ENCODE measurements at regions not wholly inside any gene's neighbourhood (a gene's known extent, or its start where the extent isn't known, plus 50 kb on each side); places are given as distances from the start of the nearest gene placed in this dataset.

DNA sequence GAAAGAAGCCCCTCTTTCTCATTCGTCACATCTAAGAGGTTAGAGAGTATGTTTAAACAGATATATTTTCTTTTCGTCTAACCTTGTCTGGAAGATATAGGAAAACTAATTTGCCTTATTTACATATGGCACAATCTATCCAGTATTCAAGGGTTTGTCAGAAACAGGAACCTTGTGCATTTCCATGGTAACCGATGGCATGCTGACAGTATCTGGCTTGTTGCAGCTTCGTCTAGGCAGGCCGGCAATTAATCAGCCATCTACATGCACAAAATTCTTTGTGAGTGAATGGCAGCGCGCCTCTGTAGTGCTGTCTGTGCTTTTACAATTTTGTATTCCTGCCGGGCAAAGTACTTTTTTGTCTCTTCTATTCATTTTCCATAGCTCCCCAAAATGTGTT is 294.0 kb upstream of the SOX2 start:
- Histone ChIP-seq H2AFZ (ENCODE audit: low read depth, low read length) (no peak overlapping the region), H3K4me2 (ENCODE audit: insufficient read depth, low read length) (no peak overlapping the region), H3K9me3 (ENCODE audit: insufficient read depth, low read length, severe bottlenecking) (no peaks in the 10 kb centered on the region), H3K4me3 (ENCODE audit: low read depth in 1 of 2, low read length in 2 of 2) (no peak overlapping the region), H3K9ac (ENCODE audit: low read depth, low read length) (no peak overlapping the region), H3K4me1 (ENCODE audit: insufficient read depth, low read length) (no peaks in the 10 kb centered on the region), H3K79me2 (ENCODE audit: insufficient read depth, low read length) (no peaks in the 10 kb centered on the region), H3K27me3 (ENCODE audit: insufficient read depth, low read length, poor library complexity) (no peaks in the 10 kb centered on the region), H3K27ac (ENCODE audit: low read length) (no peak overlapping the region), H3K36me3 (ENCODE audit: insufficient read depth, low read length) (no peaks in the 10 kb centered on the region), H4K20me1 (ENCODE audit: insufficient read depth, low read length) (no peaks in the 10 kb centered on the region)
- DNase-seq (no peak), ATAC-seq (ENCODE audit: insufficient read depth, low read depth) (no peak)
- no peak for TF ChIP-seq EZH2 (IDR thresholded peaks at IDR 0.05; ENCODE audit: borderline replicate concordance, low read depth, low read length, severe bottlenecking)
- TF ChIP-seq, protein P1, sequence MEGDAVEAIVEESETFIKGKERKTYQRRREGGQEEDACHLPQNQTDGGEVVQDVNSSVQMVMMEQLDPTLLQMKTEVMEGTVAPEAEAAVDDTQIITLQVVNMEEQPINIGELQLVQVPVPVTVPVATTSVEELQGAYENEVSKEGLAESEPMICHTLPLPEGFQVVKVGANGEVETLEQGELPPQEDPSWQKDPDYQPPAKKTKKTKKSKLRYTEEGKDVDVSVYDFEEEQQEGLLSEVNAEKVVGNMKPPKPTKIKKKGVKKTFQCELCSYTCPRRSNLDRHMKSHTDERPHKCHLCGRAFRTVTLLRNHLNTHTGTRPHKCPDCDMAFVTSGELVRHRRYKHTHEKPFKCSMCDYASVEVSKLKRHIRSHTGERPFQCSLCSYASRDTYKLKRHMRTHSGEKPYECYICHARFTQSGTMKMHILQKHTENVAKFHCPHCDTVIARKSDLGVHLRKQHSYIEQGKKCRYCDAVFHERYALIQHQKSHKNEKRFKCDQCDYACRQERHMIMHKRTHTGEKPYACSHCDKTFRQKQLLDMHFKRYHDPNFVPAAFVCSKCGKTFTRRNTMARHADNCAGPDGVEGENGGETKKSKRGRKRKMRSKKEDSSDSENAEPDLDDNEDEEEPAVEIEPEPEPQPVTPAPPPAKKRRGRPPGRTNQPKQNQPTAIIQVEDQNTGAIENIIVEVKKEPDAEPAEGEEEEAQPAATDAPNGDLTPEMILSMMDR (IDR thresholded peaks at IDR 0.05; ENCODE audit: borderline replicate concordance, extremely low read depth, low read length, poor library complexity, severe bottlenecking) = no peak

DNA sequence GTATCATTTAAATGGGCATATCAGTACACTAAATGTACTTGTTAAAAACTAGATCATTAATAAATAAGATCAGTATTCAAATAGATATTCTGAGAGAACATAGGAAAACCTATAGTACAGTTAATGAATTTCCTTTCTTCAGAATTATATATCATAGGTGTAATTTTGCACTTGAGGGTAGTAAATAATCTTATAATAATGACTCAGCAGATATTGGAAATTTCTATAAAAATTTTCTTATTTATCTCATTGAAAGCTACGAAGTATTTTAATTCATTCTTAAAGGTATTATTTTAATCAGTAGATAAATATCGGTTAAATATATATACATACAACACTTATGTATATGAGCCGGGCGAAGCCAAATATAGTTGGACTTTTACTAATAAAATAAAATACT is 300.9 kb upstream of the SOX2 start:
- no peaks in the 10 kb centered on the region for H4K20me1 ChIP-seq (ENCODE audit: insufficient read depth, low read length)
- no peaks in the 10 kb centered on the region for H3K27me3 ChIP-seq (ENCODE audit: insufficient read depth, low read length, poor library complexity)
- ATAC-seq (ENCODE audit: insufficient read depth, low read depth) (no peak), DNase-seq (no peak)
- no peak overlapping the region for H2AFZ ChIP-seq (ENCODE audit: low read depth, low read length)
- H3K4me1 ChIP-seq (ENCODE audit: insufficient read depth, low read length) = no peaks in the 10 kb centered on the region
- H3K4me3 ChIP-seq (ENCODE audit: low read depth in 1 of 2, low read length in 2 of 2) = no peak overlapping the region
- no peaks in the 10 kb centered on the region for H3K9me3 ChIP-seq (ENCODE audit: insufficient read depth, low read length, severe bottlenecking)
- H3K79me2 ChIP-seq (ENCODE audit: insufficient read depth, low read length) = no peaks in the 10 kb centered on the region
- H3K4me2 ChIP-seq (ENCODE audit: insufficient read depth, low read length) = no peak overlapping the region
- no peak overlapping the region for H3K9ac ChIP-seq (ENCODE audit: low read depth, low read length)
- no peak for TF ChIP-seq EZH2 (IDR thresholded peaks at IDR 0.05; ENCODE audit: borderline replicate concordance, low read depth, low read length, severe bottlenecking)
- TF ChIP-seq, protein P1 (IDR thresholded peaks at IDR 0.05; ENCODE audit: borderline replicate concordance, extremely low read depth, low read length, poor library complexity, severe bottlenecking) = no peak
- H3K36me3 ChIP-seq (ENCODE audit: insufficient read depth, low read length) = no peaks in the 10 kb centered on the region
- no peak overlapping the region for H3K27ac ChIP-seq (ENCODE audit: low read length)

DNA sequence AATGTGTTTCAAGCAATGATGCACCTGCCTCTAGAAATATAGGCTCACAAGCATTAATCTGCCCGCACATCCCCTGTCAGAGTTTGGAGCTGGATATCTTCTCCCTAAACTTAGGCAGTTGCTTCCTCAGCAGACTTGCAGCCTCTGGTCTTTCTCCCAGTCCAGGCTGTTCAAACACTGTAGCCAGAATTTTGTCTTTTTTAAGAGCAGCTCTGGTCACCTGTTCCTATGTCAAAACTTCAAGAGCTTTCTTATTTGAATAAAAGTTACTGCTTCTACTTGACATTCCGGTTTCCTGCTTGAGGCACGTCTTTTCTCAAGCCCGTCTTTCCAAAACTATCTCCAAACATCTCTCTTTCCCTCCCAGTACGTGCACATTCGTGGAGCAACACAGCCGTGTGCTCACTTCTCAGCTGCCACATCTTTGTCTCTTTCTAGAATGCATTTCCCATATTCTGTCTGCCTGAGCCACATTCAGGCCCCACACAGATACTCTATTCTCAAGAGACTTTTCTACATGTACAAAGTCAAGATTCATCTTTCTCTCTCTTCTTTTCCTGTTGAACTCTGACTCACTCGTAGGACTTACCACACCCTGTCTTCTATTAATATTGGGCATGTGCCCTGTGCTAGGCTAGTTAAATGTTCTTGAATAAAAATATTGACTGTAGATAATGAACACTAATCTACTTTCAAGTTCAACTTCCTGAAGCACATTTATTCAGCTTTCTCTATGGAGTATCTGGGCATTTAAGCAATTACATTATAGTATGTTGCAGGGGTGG is 307.7 kb upstream of the SOX2 start:
- no peaks in the 10 kb centered on the region for H3K4me1 ChIP-seq (ENCODE audit: insufficient read depth, low read length)
- H3K36me3 ChIP-seq (ENCODE audit: insufficient read depth, low read length) = no peaks in the 10 kb centered on the region
- H4K20me1 ChIP-seq (ENCODE audit: insufficient read depth, low read length) = no peaks in the 10 kb centered on the region
- no peak overlapping the region for H3K4me2 ChIP-seq (ENCODE audit: insufficient read depth, low read length)
- no peaks in the 10 kb centered on the region for H3K79me2 ChIP-seq (ENCODE audit: insufficient read depth, low read length)
- H3K9ac ChIP-seq (ENCODE audit: low read depth, low read length) = no peak overlapping the region
- no peak overlapping the region for H2AFZ ChIP-seq (ENCODE audit: low read depth, low read length)
- no peaks in the 10 kb centered on the region for H3K27me3 ChIP-seq (ENCODE audit: insufficient read depth, low read length, poor library complexity)
- ATAC-seq (ENCODE audit: insufficient read depth, low read depth) (no peak), DNase-seq (no peak)
- no peak overlapping the region for H3K27ac ChIP-seq (ENCODE audit: low read length)
- H3K9me3 ChIP-seq (ENCODE audit: insufficient read depth, low read length, severe bottlenecking) = no peaks in the 10 kb centered on the region
- TF ChIP-seq, protein P1 (IDR thresholded peaks at IDR 0.05; ENCODE audit: borderline replicate concordance, extremely low read depth, low read length, poor library complexity, severe bottlenecking) = no peak
- no peak for TF ChIP-seq EZH2 (IDR thresholded peaks at IDR 0.05; ENCODE audit: borderline replicate concordance, low read depth, low read length, severe bottlenecking)
- no peak overlapping the region for H3K4me3 ChIP-seq (ENCODE audit: low read depth in 1 of 2, low read length in 2 of 2)
